PC-3 (cell line): ENCODE measurements at regions not wholly inside any gene's neighbourhood (a gene's known extent, or its start where the extent isn't known, plus 50 kb on each side); places are given as distances from the start of the nearest gene placed in this dataset.

Experiments used
- ATAC-seq: fragments of 200-7000 bp; cut with Tn5 transposase; 2 replicates; pipeline ENCODE4 v1.9.1; 2020; ENCODE audit warnings: mild to moderate bottlenecking, moderate library complexity
- BruUV-seq: library from RNA; stranded (reverse); fragments of 400-500 nt; replicated peaks from 2 replicates; lab custom pipeline; 2021; lab: Mats Ljungman, UMichigan
- CTCF ChIA-PET: fragments of 300-600 bp; sonication (Branson Sonifier 250); formaldehyde crosslinking; loops from one replicate; lab custom pipeline; 2022; ENCODE audit warnings: antibody characterized with exemption; lab: Charles Lee
- POLR2A ChIA-PET: fragments of 300-600 bp; sonication (Branson Sonifier 250); formaldehyde crosslinking; loops from one replicate; lab custom pipeline; 2022; ENCODE audit warnings: antibody characterized with exemption; ENCODE audit not compliant: unreplicated experiment; lab: Charles Lee
- DNase-seq: peaks from one replicate; pipeline ENCODE4 v3.0.0-alpha.2; 2015
- H2AFZ ChIP-seq: fragments of 300-600 bp; sonication (generic); 2 replicates; pipeline ENCODE4 v1.6.0; 2016; ENCODE audit warnings: antibody characterized with exemption, low read length
- H3F3A ChIP-seq: fragments of 300-600 bp; sonication (generic); one replicate; pipeline ENCODE4 v1.6.0; 2017; ENCODE audit warnings: antibody characterized with exemption, low read length, control low read depth, mild to moderate bottlenecking; ENCODE audit not compliant: unreplicated experiment
- H3K27ac ChIP-seq: fragments of 300-600 bp; sonication (generic); 2 replicates; pipeline ENCODE4 v1.5.1; 2016; ENCODE audit warnings: mild to moderate bottlenecking, low read length
- H3K27me3 ChIP-seq: fragments of 300-600 bp; sonication (generic); 2 replicates; pipeline ENCODE4 v1.6.1; 2016; ENCODE audit warnings: low read length, mixed read lengths
- H3K36me3 ChIP-seq: fragments of 300-600 bp; sonication (generic); 2 replicates; pipeline ENCODE4 v1.6.1; 2016; ENCODE audit warnings: low read depth, mixed run types, low read length, mixed read lengths
- H3K4me1 ChIP-seq: fragments of 300-600 bp; sonication (generic); 2 replicates; pipeline ENCODE4 v1.5.1; 2016; ENCODE audit warnings: low read length; ENCODE audit not compliant: insufficient read depth
- H3K4me2 ChIP-seq: fragments of 300-600 bp; sonication (generic); 2 replicates; pipeline ENCODE4 v1.6.0; 2016; ENCODE audit warnings: low read length
- H3K4me3 ChIP-seq: fragments of 300-600 bp; sonication (generic); 2 replicates; pipeline ENCODE4 v1.5.1; 2016; ENCODE audit warnings: mild to moderate bottlenecking, low read length, mixed read lengths
- H3K79me2 ChIP-seq: fragments of 300-600 bp; sonication (generic); 2 replicates; pipeline ENCODE4 v1.6.1; 2017; ENCODE audit warnings: low read length, mixed read lengths
- H3K9ac ChIP-seq: fragments of 300-600 bp; sonication (generic); 2 replicates; pipeline ENCODE4 v1.6.0; 2016; ENCODE audit warnings: mild to moderate bottlenecking, low read length
- H3K9me2 ChIP-seq: fragments of 300-600 bp; sonication (generic); replicated peaks from 2 replicates; pipeline ENCODE4 v1.6.1; 2016; ENCODE audit warnings: mixed run types, low read length, mixed read lengths
- H3K9me3 ChIP-seq: fragments of 300-600 bp; sonication (generic); 2 replicates; pipeline ENCODE4 v1.6.1; 2016; ENCODE audit warnings: low read length, mixed read lengths
- H4K20me1 ChIP-seq: fragments of 300-600 bp; sonication (generic); 2 replicates; pipeline ENCODE4 v1.6.1; 2016; ENCODE audit warnings: low read length, mixed read lengths
- EZH2 ChIP-seq: fragments of 300-600 bp; sonication (generic); IDR thresholded peaks from one replicate; pipeline ENCODE4 v1.6.1; 2017; ENCODE audit warnings: antibody characterized with exemption, mild to moderate bottlenecking, low read length; ENCODE audit not compliant: unreplicated experiment
- EZH2phosphoT487 ChIP-seq: fragments of 300-600 bp; sonication (generic); IDR thresholded peaks from 2 replicates; pipeline ENCODE4 v1.6.1; 2018; ENCODE audit warnings: mild to moderate bottlenecking, antibody characterized with exemption, low read length, borderline replicate concordance
- intact Hi-C: fragments of 100-400 bp; cut with micrococcal nuclease; formaldehyde crosslinking; loops from 2 replicates; pipeline ENCODE4 v1.9.0; 2023
- TF ChIP-seq, protein P1 (sequence below): fragments of 300-600 bp; sonication (generic); conservative IDR thresholded peaks from 2 replicates; pipeline ENCODE4 v1.5.1; 2017; ENCODE audit warnings: antibody characterized with exemption, low read depth, mild to moderate bottlenecking, low read length

DNA sequence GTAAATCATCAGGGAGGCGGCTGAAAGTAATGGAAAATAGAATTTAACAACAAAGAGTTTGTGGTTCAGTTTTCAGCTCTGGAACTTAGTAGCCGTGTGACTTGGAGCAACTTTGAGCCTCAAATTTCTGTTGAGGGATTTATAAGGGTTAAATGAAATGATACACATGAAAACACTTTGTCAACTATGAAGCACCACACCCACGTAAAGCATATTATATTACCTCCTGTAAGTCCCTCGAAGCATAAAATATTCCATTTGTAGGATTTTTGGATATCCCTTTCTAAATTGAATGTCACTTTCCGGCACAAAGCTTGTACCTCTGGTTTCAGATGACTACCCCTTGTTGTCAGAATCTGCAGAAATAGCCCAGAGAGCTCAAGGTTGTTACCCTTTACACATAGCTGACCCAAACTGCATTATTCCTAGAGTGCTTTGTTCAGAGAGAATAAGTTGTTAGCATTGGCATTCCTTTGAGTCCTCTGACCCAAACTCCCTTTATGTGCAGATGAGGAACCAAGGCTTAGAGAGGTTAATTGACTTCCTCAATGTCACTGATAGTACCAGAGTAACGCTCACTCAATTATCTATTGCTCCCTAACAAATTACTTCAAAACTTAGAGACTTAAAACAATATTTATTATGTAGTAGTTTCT lies 187.9 kb upstream of the UMPS start:
- Histone ChIP-seq H3F3A (no peaks in the 10 kb centered on the region), H3K4me3 (no peak overlapping the region), H2AFZ (no peak overlapping the region), H3K4me2 (no peak overlapping the region), H3K4me1 (no peaks in the 10 kb centered on the region), H4K20me1 (no peaks in the 10 kb centered on the region), H3K27me3 (peaks cover 42% of the 10 kb centered on the region), H3K36me3 (no peaks in the 10 kb centered on the region), H3K9me2 (no peaks in the 10 kb centered on the region), H3K79me2 (no peaks in the 10 kb centered on the region), H3K27ac (no peak overlapping the region), H3K9ac (no peak overlapping the region), H3K9me3 (no peaks in the 10 kb centered on the region)
- ChIA-PET CTCF (no interaction called here), POLR2A (no interaction called here)
- BruUV-seq: no TSS peak
- ATAC-seq (no peak), DNase-seq (no peak)
- intact Hi-C loops: no loop called here
- TF ChIP-seq, protein P1, sequence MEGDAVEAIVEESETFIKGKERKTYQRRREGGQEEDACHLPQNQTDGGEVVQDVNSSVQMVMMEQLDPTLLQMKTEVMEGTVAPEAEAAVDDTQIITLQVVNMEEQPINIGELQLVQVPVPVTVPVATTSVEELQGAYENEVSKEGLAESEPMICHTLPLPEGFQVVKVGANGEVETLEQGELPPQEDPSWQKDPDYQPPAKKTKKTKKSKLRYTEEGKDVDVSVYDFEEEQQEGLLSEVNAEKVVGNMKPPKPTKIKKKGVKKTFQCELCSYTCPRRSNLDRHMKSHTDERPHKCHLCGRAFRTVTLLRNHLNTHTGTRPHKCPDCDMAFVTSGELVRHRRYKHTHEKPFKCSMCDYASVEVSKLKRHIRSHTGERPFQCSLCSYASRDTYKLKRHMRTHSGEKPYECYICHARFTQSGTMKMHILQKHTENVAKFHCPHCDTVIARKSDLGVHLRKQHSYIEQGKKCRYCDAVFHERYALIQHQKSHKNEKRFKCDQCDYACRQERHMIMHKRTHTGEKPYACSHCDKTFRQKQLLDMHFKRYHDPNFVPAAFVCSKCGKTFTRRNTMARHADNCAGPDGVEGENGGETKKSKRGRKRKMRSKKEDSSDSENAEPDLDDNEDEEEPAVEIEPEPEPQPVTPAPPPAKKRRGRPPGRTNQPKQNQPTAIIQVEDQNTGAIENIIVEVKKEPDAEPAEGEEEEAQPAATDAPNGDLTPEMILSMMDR: no peak
- TF ChIP-seq EZH2phosphoT487 (no peak), EZH2 (no peak)

DNA sequence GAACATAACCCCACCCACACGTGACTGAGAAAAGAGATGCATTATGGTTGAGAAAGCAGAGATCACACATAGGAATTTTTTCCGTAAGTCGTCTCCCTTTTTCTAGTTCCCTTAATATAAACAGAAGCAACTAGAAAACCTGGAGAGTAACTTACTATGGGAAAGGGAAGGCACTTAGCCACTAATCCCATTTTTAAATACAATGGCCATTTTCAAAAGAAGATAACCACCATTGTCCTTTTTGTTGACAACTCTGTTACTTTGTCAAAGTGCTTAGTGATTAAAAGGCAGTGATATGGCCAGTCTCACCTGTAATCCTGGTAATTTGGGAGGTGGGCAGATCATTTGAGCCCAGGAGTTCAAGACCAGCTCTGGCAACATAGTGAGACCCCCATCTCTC lies 184.4 kb upstream of the UMPS start:
- TF ChIP-seq EZH2phosphoT487: no peak
- no peak for TF ChIP-seq EZH2
- TF ChIP-seq, protein P1: no peak
- no peaks in the 10 kb centered on the region for H3K79me2 ChIP-seq
- no peaks in the 10 kb centered on the region for H3K4me1 ChIP-seq
- no peaks in the 10 kb centered on the region for H3K9me2 ChIP-seq
- H3F3A ChIP-seq: no peaks in the 10 kb centered on the region
- no peaks in the 10 kb centered on the region for H4K20me1 ChIP-seq
- DNase-seq (no peak), ATAC-seq (no peak)
- no peaks in the 10 kb centered on the region for H3K36me3 ChIP-seq
- ChIA-PET POLR2A (no interaction called here), CTCF (no interaction called here)
- no peak overlapping the region for H3K4me3 ChIP-seq
- no peak overlapping the region for H3K4me2 ChIP-seq
- BruUV-seq: no TSS peak
- H2AFZ ChIP-seq: no peak overlapping the region
- intact Hi-C loops: no loop called here
- no peak overlapping the region for H3K27ac ChIP-seq
- no peaks in the 10 kb centered on the region for H3K9me3 ChIP-seq
- H3K9ac ChIP-seq: no peak overlapping the region
- peaks cover 9% of the 10 kb centered on the region; the same call in 1 of the 2 replicates for H3K27me3 ChIP-seq

DNA sequence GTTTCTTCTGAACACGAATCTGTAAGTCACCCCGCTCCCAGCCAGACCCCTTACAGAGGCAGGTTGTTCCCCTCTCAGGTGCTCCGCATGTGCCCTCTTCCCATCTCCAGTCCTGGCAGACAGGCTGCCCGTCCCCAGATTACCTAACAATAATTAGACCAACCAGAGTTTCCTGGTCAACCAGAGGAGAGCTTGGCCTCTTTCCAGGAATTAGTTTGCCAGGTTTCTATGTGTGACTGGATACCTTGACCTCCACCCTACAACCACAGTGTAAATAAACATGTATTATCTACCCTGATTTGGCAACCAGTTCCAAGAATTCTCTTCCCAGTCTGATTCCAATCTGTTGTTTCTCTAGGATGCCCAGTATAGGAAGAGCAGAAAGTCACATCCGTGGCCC lies 178.0 kb upstream of the UMPS start:
- Histone ChIP-seq H3K36me3 (no peaks in the 10 kb centered on the region), H3K9ac (no peak overlapping the region), H2AFZ (no peak overlapping the region), H3K9me3 (no peaks in the 10 kb centered on the region), H4K20me1 (no peaks in the 10 kb centered on the region), H3K79me2 (no peaks in the 10 kb centered on the region), H3F3A (no peaks in the 10 kb centered on the region), H3K9me2 (no peaks in the 10 kb centered on the region), H3K4me2 (peak overlapping the region; percentile 9), H3K27ac (no peak overlapping the region), H3K4me1 (peaks cover 18% of the 10 kb centered on the region), H3K27me3 (peaks cover 7% of the 10 kb centered on the region; the same call in 1 of the 2 replicates), H3K4me3 (no peak overlapping the region)
- no TSS peak for BruUV-seq
- POLR2A ChIA-PET: interaction anchor here (0.7 kb wide), 1 partner anchor 197 kb away, joined by 3 read pairs; no protein-coding TSS in a partner anchor
- CTCF ChIA-PET: interaction anchor here (1.0 kb wide), 1 partner anchor 201 kb away, joined by 3 read pairs; no protein-coding TSS in a partner anchor
- ATAC-seq: peak; percentile 65
- intact Hi-C loops: loop anchor here (10.0 kb wide), 1 partner anchor 517 kb away; the partner anchor contains the start of gene KALRN
- DNase-seq: peak; percentile 97
- TF ChIP-seq, protein P1: no peak
- TF ChIP-seq EZH2: no peak
